ENCODE measurements at regions not wholly inside any gene's neighbourhood (a gene's known extent, or its start where the extent isn't known, plus 50 kb on each side); places are given as distances from the start of the nearest gene placed in this dataset.

DNA sequence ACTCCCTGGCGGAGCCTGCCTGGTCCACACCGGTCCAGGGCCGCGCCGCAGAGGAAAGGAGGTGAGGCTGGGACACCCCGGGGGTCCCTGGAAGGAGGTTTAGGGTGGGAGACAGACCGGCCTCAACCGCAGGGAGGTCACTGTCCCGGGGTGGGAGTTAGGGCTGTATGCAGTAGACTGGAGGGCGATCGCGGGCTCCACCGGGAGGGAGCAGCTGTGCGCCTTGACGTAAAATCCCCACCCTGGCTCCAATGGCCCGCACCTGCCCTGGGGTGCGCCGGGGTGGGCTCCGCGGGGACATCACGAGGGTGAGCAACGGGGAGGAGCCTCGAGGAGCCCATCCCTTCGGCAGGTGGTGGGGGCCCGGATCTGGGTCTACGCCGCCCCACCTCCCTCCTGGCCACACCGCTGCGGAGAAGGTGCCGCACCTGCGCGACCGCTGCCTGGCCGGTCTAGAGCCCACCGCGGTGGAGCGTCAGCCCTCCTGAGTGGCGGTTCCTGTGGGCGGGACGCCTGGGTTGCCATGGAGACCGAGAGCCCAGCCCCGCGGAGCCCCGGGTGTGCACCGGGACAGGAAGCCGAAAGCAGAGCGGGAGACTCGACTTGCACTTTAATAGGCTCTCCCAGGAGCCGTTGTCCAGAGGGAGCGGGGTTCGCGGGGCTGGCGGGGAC is 105.1 kb downstream of the ADRA2C start:
- no peaks in the 10 kb centered on the region for H3K9me3 ChIP-seq
- ATAC-seq (ENCODE audit: insufficient number of reproducible peaks, low FRiP score, low read depth), result no peak
- no peaks in the 10 kb centered on the region for H3K36me3 ChIP-seq
- DNase-seq (ENCODE audit: low spot score), result no peak
- no peaks in the 10 kb centered on the region for H3K4me1 ChIP-seq (ENCODE audit: control insufficient read depth in 1 of 2, low read depth in 2 of 2)
- no peak for TF ChIP-seq CTCF (IDR thresholded peaks at IDR 0.05)
- H3K27ac ChIP-seq, result no peak overlapping the region
- H3K27me3 ChIP-seq (replicated peaks; ENCODE audit: insufficient read depth), result no peaks in the 10 kb centered on the region
- no peak overlapping the region for H3K4me3 ChIP-seq

DNA sequence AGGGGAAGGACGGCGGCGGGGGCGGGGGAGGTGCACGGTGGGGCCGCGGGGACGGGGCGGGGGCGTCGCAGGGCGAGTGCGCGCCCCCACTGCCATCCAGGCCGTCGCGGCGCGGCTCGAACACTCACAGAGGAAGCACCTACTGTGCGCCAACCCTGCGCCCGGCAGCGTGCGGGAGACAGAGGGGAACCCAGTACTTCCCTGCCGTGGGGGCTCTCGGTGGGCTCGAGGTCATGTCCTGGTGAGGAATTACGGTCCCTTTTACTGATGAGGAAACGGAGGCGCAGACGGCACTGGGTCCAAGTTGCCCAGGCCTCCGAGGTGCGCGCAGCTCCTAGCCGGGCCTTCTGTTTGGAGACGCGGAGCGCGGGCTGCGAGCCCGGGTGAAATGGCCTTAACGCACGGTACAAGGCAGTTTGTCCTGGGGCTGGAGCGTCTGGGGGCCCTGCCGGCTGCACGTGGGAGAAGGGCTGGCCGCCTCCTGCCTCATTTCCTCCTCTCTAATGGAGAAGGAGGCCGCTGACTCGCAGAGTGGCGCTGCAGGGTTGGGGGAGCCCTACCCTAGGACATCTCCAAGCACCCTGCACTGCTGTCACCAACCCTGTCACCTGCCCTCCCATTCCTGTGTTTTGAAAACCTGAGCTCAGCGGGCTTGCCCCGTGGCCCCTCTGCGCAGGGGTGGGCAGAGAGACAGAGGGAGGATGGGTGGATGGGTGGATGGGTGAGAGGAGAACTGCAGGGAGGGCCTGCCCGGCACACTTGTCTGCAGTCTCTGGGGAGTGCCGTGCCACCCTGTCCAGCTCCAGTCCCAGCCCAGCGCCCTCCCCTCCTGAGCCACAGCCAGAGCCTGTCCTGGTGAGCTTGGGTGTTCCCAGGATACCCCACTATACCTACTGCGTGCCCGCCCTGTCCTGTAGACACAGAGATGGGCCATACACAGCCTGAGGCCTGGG is 106.0 kb downstream of the ADRA2C start:
- Histone ChIP-seq H3K4me3 (no peak overlapping the region), H3K4me1 (ENCODE audit: control insufficient read depth in 1 of 2, low read depth in 2 of 2) (no peaks in the 10 kb centered on the region), H3K9me3 (no peaks in the 10 kb centered on the region), H3K36me3 (no peaks in the 10 kb centered on the region), H3K27me3 (replicated peaks; ENCODE audit: insufficient read depth) (no peaks in the 10 kb centered on the region), H3K27ac (no peak overlapping the region)
- no peak for TF ChIP-seq CTCF (IDR thresholded peaks at IDR 0.05)
- ATAC-seq (ENCODE audit: insufficient number of reproducible peaks, low FRiP score, low read depth) (no peak), DNase-seq (ENCODE audit: low spot score) (no peak)

DNA sequence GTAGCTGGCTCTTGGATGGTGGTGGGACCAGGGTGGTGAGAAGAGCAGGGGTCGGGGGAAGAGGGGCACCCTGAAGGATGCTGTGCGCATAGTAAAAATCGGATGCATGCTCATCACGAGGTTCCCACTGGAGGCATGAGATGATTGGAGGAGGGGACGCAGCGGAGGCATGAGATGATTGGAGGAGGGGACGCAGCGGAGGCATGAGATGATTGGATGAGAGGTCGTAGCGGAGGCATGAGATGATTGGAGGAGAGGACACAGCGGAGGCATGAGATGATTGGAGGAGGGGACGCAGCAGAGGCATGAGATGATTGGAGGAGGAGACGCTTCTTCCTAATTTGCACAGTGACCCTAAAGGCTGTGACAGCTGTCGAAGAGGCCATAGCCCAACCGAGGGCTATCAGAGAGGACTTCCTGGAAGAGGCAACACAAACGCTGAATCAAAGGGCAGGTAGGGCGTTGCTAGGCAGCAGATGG is 106.7 kb downstream of the ADRA2C start:
- H3K4me1 ChIP-seq (ENCODE audit: control insufficient read depth in 1 of 2, low read depth in 2 of 2), result no peaks in the 10 kb centered on the region
- no peak for TF ChIP-seq CTCF (IDR thresholded peaks at IDR 0.05)
- H3K36me3 ChIP-seq, result no peaks in the 10 kb centered on the region
- DNase-seq (ENCODE audit: low spot score) (no peak), ATAC-seq (ENCODE audit: insufficient number of reproducible peaks, low FRiP score, low read depth) (no peak)
- no peak overlapping the region for H3K27ac ChIP-seq
- H3K9me3 ChIP-seq, result no peaks in the 10 kb centered on the region
- H3K4me3 ChIP-seq, result no peak overlapping the region
- no peaks in the 10 kb centered on the region for H3K27me3 ChIP-seq (replicated peaks; ENCODE audit: insufficient read depth)

DNA sequence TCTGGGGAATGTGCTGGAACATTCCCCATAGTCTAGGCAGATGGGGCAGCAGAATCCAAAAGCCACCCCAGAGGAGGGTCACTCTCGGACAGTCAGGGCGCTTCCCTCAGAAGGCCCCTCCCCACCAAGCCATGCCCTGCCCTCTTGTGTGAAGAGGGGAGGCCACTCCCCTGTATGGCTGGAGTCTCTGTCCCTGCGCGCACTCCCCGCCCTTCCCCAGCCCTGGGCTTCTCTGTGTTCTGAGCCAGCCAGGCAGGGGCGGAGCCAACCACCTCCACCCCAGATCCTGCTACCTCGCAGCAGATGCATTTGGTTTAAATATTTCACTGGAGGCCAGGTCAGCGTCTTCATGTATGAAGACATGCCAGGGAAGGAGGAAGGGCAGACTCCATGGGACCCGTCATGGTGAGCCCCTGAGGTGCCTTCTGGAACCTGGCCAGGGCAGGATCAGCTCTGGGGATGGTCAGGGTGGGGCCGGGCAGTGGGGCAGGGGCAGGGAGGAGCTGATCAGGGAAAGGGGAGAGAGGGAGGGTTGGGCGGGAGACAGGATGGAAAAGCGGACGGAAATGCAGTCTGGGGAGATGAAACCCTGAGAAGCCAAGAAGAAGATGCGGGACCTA is 107.3 kb downstream of the ADRA2C start:
- Histone ChIP-seq H3K4me1 (ENCODE audit: control insufficient read depth in 1 of 2, low read depth in 2 of 2) (no peaks in the 10 kb centered on the region), H3K36me3 (no peaks in the 10 kb centered on the region), H3K27ac (no peak overlapping the region), H3K9me3 (no peaks in the 10 kb centered on the region), H3K4me3 (no peak overlapping the region), H3K27me3 (replicated peaks; ENCODE audit: insufficient read depth) (no peaks in the 10 kb centered on the region)
- ATAC-seq (ENCODE audit: insufficient number of reproducible peaks, low FRiP score, low read depth) (no peak), DNase-seq (ENCODE audit: low spot score) (no peak)
- TF ChIP-seq CTCF (IDR thresholded peaks at IDR 0.05), result no peak

DNA sequence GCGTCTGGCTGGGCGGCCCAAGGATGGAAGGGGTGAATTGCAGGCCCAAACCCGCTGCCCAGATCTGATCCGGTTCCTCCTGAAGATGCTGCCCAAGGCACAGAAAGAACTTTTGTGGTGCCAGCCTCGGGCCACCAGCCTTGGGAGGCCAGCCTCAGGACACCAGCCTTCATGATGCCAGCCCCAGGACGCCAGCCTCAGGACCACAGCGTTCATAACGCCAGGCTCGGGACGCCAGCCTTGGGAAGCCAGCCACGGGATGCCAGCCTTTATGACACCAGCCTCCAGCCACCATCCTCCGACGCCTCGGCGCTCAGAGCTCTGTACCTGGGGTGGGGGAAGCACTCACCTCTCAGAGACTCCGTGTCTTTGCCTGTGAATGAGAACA is 107.8 kb downstream of the ADRA2C start:
- Histone ChIP-seq H3K9me3 (no peaks in the 10 kb centered on the region), H3K36me3 (no peaks in the 10 kb centered on the region), H3K27ac (no peak overlapping the region), H3K4me1 (ENCODE audit: control insufficient read depth in 1 of 2, low read depth in 2 of 2) (no peaks in the 10 kb centered on the region), H3K27me3 (replicated peaks; ENCODE audit: insufficient read depth) (no peaks in the 10 kb centered on the region), H3K4me3 (no peak overlapping the region)
- TF ChIP-seq CTCF (IDR thresholded peaks at IDR 0.05), result no peak
- DNase-seq (ENCODE audit: low spot score) (no peak), ATAC-seq (ENCODE audit: insufficient number of reproducible peaks, low FRiP score, low read depth) (no peak)
